IPS-NIHi7 (cell line): ENCODE measurements at regions not wholly inside any gene's neighbourhood (a gene's known extent, or its start where the extent isn't known, plus 50 kb on each side); places are given as distances from the start of the nearest gene placed in this dataset.
"Not testable (repeated sequence)": the region's sequence is repeated elsewhere in the genome, so short reads cannot be mapped to it uniquely, and the experiment has no call there.

Experiments used
- DNase-seq: peaks from one replicate; pipeline ENCODE4 v3.0.0; 2012; ENCODE audit warnings: mixed read lengths; ENCODE audit errors: extremely low spot score

GRCh38 chr21:13820286-13820685, 210.7 kb downstream of the POTED start:
- DNase-seq = not testable (repeated sequence)

DNA sequence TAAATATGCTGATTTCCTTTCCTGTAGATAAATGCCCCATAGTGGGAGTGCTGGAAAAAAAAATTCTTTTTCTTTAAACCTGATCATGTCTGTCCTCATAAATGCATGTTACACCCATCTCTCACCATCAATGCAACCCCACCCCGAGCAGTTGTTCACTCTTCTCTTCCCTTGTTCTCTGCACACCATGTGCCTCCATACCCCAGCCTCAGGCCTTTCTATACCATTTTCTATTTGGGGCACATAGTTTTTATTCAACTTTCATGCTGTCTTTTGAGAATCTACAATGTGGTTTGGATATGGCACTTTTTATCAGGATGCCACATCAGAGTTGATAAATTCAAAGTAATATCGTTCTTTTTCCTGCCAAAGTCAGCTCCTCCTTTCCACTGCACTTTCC, 202.6 kb downstream of the POTED start:
- not testable (repeated sequence) for DNase-seq

GRCh38 chr21:13810559-13810958, 201.0 kb downstream of the POTED start:
- DNase-seq = not testable (repeated sequence)

DNA sequence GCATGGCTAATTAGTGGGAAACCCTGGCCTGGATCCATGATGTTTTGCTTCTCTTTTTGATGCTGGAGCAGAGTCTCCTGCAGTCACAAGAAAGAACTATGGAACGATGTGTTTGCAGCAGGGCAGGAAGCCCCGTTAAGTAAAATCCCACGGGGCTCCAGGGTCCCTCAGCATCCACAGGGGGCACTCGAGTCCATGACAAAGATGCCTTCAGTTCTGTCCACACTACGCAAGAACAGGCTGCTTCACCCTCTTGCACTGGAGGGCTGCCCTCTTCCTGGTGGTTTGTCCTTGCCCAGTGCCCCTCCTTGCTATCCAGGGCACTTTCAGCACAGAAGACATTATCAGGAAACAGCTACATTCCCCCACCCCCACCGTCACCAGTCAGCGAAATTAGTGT, 196.9 kb downstream of the POTED start:
- not testable (repeated sequence) for DNase-seq

- DNase-seq = not testable (repeated sequence)
These were observed 193.2 kb downstream of the POTED start for GRCh38 chr21:13802757-13803156.
